ENCODE measurements at regions not wholly inside any gene's neighbourhood (a gene's known extent, or its start where the extent isn't known, plus 50 kb on each side); places are given as distances from the start of the nearest gene placed in this dataset.

GRCh38 chr6:12645941-12646340 lies 70.6 kb upstream of the PHACTR1 start:
- in situ Hi-C loops (cut with MboI; ENCODE audit: low sequenced_read_pairs): no loop called here

- in situ Hi-C loops (cut with MboI; ENCODE audit: low sequenced_read_pairs): no loop called here
Measured at GRCh38 chr6:12648171-12648570, 68.4 kb upstream of the PHACTR1 start.

- in situ Hi-C loops (cut with MboI; ENCODE audit: low sequenced_read_pairs): no loop called here
Measured at GRCh38 chr6:12649325-12649724, 67.2 kb upstream of the PHACTR1 start.

- in situ Hi-C loops (cut with MboI; ENCODE audit: low sequenced_read_pairs): no loop called here
Measured at GRCh38 chr6:12653486-12653885, 63.1 kb upstream of the PHACTR1 start.

GRCh38 chr6:12654107-12654506 lies 62.5 kb upstream of the PHACTR1 start:
- in situ Hi-C loops (cut with MboI; ENCODE audit: low sequenced_read_pairs): no loop called here

- in situ Hi-C loops (cut with MboI; ENCODE audit: low sequenced_read_pairs): no loop called here
Measured at GRCh38 chr6:12654514-12654913, 62.1 kb upstream of the PHACTR1 start.

GRCh38 chr6:12656906-12657305 lies 59.7 kb upstream of the PHACTR1 start:
- in situ Hi-C loops (cut with MboI; ENCODE audit: low sequenced_read_pairs): no loop called here

GRCh38 chr6:12657884-12658283 lies 58.7 kb upstream of the PHACTR1 start:
- in situ Hi-C loops (cut with MboI; ENCODE audit: low sequenced_read_pairs): no loop called here

GRCh38 chr6:12661432-12662089 lies 55.0 kb upstream of the PHACTR1 start:
- in situ Hi-C loops (cut with MboI; ENCODE audit: low sequenced_read_pairs): no loop called here
